ENCODE measurements at regions not wholly inside any gene's neighbourhood (a gene's known extent, or its start where the extent isn't known, plus 50 kb on each side); places are given as distances from the start of the nearest gene placed in this dataset.

DNA sequence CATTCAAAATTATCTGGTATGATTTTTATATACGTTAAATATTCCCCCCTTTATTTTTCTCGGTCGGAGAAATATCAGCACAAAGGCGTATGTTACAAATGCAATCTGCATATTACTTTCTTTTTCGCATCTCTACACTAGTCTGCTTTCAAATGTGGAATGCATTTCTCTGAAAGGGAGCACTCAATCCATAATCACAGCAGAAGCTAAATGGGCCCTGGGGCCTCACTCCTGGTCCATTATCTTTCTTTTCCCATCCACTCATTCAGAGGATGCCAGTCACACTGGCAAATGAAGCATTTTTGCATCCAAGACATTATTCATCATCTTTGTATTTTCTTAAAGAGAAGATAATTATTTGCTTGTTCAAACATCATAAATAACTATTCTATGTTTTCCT lies 295.2 kb upstream of the LRP1B start:
- H2AFZ ChIP-seq (ENCODE audit: low read depth, low read length): no peak overlapping the region

DNA sequence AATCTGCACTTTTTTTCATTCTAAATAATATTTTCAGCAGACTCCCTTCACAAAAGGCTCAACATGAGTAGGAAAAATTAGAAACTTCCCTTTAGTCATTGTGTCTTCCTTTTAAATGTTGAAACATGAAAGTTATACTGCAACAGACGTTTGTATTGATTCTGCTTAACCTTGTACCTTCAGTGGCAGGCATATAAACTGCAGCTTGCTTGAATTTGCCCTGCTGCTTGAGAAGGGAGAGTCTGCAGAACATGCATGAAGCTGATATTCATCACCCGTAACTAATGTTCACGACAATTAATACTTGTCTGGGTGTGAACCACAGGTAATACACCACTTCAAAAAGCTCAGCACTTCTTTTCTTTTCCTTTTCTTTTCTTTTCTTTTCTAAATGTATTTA lies 294.7 kb upstream of the LRP1B start:
- no peak overlapping the region for H3K4me3 ChIP-seq (replicated peaks in 1 of 3; ENCODE audit: insufficient read depth in 1 of 3, low read depth in 1 of 3, low read length in 3 of 3)
- H3K27ac ChIP-seq (ENCODE audit: insufficient read depth, low read depth, low read length): no peak overlapping the region
- no peak overlapping the region for H3K9ac ChIP-seq (replicated peaks; ENCODE audit: extremely low read depth, insufficient read depth, low read length)
- H3K79me2 ChIP-seq (ENCODE audit: control insufficient read depth, insufficient read depth, low read length): no peaks in the 10 kb centered on the region
- no peak overlapping the region for H2AFZ ChIP-seq (ENCODE audit: low read depth, low read length)
- DNase-seq (ENCODE audit: low read depth, low spot score): no peak
- CTCF ChIA-PET: no interaction called here
- no peaks in the 10 kb centered on the region for H3K36me3 ChIP-seq (ENCODE audit: control insufficient read depth in 2 of 2, extremely low read depth in 1 of 2, insufficient read depth in 2 of 2, low read length in 2 of 2)
- H4K20me1 ChIP-seq (replicated peaks; ENCODE audit: control insufficient read depth, extremely low read depth, insufficient read depth, low read length): no peaks in the 10 kb centered on the region
- no peak for TF ChIP-seq POLR2A (IDR thresholded peaks at IDR 0.05; ENCODE audit: low read depth, low read length)
- TF ChIP-seq, protein P1, sequence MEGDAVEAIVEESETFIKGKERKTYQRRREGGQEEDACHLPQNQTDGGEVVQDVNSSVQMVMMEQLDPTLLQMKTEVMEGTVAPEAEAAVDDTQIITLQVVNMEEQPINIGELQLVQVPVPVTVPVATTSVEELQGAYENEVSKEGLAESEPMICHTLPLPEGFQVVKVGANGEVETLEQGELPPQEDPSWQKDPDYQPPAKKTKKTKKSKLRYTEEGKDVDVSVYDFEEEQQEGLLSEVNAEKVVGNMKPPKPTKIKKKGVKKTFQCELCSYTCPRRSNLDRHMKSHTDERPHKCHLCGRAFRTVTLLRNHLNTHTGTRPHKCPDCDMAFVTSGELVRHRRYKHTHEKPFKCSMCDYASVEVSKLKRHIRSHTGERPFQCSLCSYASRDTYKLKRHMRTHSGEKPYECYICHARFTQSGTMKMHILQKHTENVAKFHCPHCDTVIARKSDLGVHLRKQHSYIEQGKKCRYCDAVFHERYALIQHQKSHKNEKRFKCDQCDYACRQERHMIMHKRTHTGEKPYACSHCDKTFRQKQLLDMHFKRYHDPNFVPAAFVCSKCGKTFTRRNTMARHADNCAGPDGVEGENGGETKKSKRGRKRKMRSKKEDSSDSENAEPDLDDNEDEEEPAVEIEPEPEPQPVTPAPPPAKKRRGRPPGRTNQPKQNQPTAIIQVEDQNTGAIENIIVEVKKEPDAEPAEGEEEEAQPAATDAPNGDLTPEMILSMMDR (IDR thresholded peaks at IDR 0.05; ENCODE audit: extremely low read depth in 1 of 2, insufficient read depth in 1 of 2, low read depth in 1 of 2, low read length in 2 of 2): no peak
- TF ChIP-seq, protein P2, sequence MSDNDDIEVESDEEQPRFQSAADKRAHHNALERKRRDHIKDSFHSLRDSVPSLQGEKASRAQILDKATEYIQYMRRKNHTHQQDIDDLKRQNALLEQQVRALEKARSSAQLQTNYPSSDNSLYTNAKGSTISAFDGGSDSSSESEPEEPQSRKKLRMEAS (IDR thresholded peaks at IDR 0.05; ENCODE audit: insufficient read depth, insufficient read length): no peak
- no peak for TF ChIP-seq POLR2AphosphoS5 (IDR thresholded peaks at IDR 0.05; ENCODE audit: insufficient read depth, low read depth, low read length)
- TF ChIP-seq JUN (IDR thresholded peaks at IDR 0.05; ENCODE audit: borderline replicate concordance, insufficient read depth, insufficient read length, low read depth): no peak
- BruUV-seq (replicated peaks): no TSS peak
- intact Hi-C loops (cut with micrococcal nuclease): no loop called here
- no peaks in the 10 kb centered on the region for H3K9me3 ChIP-seq (replicated peaks; ENCODE audit: control insufficient read depth, insufficient read depth, low read length)
- FAIRE-seq: no peak
- dilution Hi-C loops (cut with MboI; ENCODE audit: extremely low pct_ligation_motif_present, low sequenced_read_pairs): no loop called here
- POLR2A ChIA-PET: no interaction called here
- no peaks in the 10 kb centered on the region for H3K9me1 ChIP-seq (replicated peaks; ENCODE audit: control insufficient read depth, extremely low read depth, insufficient read depth, low read length)
- H3K27me3 ChIP-seq (ENCODE audit: control insufficient read depth in 2 of 2, insufficient read depth in 2 of 2, low read length in 2 of 2): no peaks in the 10 kb centered on the region
- no peak overlapping the region for H3K4me2 ChIP-seq (ENCODE audit: insufficient read depth, low read length)
- H3K4me1 ChIP-seq (ENCODE audit: control insufficient read depth, extremely low read depth, insufficient read depth, low read length): no peaks in the 10 kb centered on the region

More for the DNA sequence above, 295.2 kb upstream of the LRP1B start:
- FAIRE-seq: no peak
- Histone ChIP-seq H3K9me3 (replicated peaks; ENCODE audit: control insufficient read depth, insufficient read depth, low read length) (no peaks in the 10 kb centered on the region), H4K20me1 (replicated peaks; ENCODE audit: control insufficient read depth, extremely low read depth, insufficient read depth, low read length) (no peaks in the 10 kb centered on the region), H3K9ac (replicated peaks; ENCODE audit: extremely low read depth, insufficient read depth, low read length) (no peak overlapping the region), H3K4me2 (ENCODE audit: insufficient read depth, low read length) (no peak overlapping the region), H3K79me2 (ENCODE audit: control insufficient read depth, insufficient read depth, low read length) (no peaks in the 10 kb centered on the region), H3K27ac (ENCODE audit: insufficient read depth, low read depth, low read length) (no peak overlapping the region), H3K9me1 (replicated peaks; ENCODE audit: control insufficient read depth, extremely low read depth, insufficient read depth, low read length) (no peaks in the 10 kb centered on the region), H3K4me3 (replicated peaks in 1 of 3; ENCODE audit: insufficient read depth in 1 of 3, low read depth in 1 of 3, low read length in 3 of 3) (no peak overlapping the region), H3K27me3 (ENCODE audit: control insufficient read depth in 2 of 2, insufficient read depth in 2 of 2, low read length in 2 of 2) (no peaks in the 10 kb centered on the region), H3K36me3 (ENCODE audit: control insufficient read depth in 2 of 2, extremely low read depth in 1 of 2, insufficient read depth in 2 of 2, low read length in 2 of 2) (no peaks in the 10 kb centered on the region), H3K4me1 (ENCODE audit: control insufficient read depth, extremely low read depth, insufficient read depth, low read length) (no peaks in the 10 kb centered on the region)
- BruUV-seq (replicated peaks): no TSS peak
- dilution Hi-C loops (cut with MboI; ENCODE audit: extremely low pct_ligation_motif_present, low sequenced_read_pairs) (no loop called here), intact Hi-C loops (cut with micrococcal nuclease) (no loop called here)
- ChIA-PET POLR2A (no interaction called here), CTCF (no interaction called here)
- TF ChIP-seq POLR2A (IDR thresholded peaks at IDR 0.05; ENCODE audit: low read depth, low read length) (no peak), JUN (IDR thresholded peaks at IDR 0.05; ENCODE audit: borderline replicate concordance, insufficient read depth, insufficient read length, low read depth) (no peak), GATA2 (IDR thresholded peaks at IDR 0.05; ENCODE audit: insufficient read depth, insufficient read length, low read depth, low read length) (no peak), FOS (IDR thresholded peaks at IDR 0.05; ENCODE audit: borderline replicate concordance, insufficient read depth, low read length) (no peak), MYC (IDR thresholded peaks at IDR 0.05; ENCODE audit: low read depth, low read length) (no peak)
- TF ChIP-seq, protein P2 (IDR thresholded peaks at IDR 0.05; ENCODE audit: insufficient read depth, insufficient read length): no peak
- no peak for DNase-seq (ENCODE audit: low read depth, low spot score)

Data from endothelial cell of umbilical vein (primary cell).